ENCODE measurements at regions not wholly inside any gene's neighbourhood (a gene's known extent, or its start where the extent isn't known, plus 50 kb on each side); places are given as distances from the start of the nearest gene placed in this dataset.
A peak's percentile ranks its signal among the peaks of the same experiment; 100 is the strongest.

DNA sequence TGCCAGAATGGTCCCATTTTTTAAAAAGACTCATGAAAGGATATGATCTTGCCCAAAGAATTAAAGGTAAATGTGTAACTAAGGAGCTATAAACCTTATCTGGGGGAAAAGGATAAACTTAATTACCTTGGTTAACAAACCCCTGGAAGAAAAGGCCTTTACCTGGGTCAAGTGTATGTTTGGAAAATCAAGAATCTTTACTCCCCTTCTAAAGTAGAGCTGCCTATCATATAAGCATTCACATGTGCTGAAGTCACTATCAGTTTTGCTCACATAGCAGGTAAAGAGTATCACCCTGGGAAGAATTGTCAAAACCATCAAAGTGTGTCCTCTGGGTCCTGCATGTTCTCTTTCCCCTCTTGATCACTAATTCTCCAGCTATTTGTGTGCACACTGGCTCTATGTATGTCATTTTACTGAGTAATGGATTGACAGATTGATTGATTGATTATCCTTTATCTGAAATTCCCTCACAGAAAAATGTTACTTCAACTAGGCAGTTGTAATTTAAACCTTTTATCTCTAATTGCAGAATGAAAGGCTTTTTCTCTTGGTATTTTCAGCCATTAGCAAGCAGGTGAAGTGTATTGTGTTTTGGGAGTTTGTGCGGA, 199.4 kb downstream of the NOL4 start:
- TF ChIP-seq, protein P1, sequence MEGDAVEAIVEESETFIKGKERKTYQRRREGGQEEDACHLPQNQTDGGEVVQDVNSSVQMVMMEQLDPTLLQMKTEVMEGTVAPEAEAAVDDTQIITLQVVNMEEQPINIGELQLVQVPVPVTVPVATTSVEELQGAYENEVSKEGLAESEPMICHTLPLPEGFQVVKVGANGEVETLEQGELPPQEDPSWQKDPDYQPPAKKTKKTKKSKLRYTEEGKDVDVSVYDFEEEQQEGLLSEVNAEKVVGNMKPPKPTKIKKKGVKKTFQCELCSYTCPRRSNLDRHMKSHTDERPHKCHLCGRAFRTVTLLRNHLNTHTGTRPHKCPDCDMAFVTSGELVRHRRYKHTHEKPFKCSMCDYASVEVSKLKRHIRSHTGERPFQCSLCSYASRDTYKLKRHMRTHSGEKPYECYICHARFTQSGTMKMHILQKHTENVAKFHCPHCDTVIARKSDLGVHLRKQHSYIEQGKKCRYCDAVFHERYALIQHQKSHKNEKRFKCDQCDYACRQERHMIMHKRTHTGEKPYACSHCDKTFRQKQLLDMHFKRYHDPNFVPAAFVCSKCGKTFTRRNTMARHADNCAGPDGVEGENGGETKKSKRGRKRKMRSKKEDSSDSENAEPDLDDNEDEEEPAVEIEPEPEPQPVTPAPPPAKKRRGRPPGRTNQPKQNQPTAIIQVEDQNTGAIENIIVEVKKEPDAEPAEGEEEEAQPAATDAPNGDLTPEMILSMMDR (IDR thresholded peaks at IDR 0.05), result no peak
- Histone ChIP-seq H3K27ac (no peak overlapping the region), H3K36me3 (no peaks in the 10 kb centered on the region), H3K9me3 (no peaks in the 10 kb centered on the region), H3K4me1 (no peaks in the 10 kb centered on the region), H3K4me3 (no peak overlapping the region), H3K27me3 (no peaks in the 10 kb centered on the region)
- FAIRE-seq (no peak), DNase-seq (no peak), ATAC-seq (no peak)
- intact Hi-C loops (cut with DNase I), result no loop called here
- 83 to 94% methylated on average over 1 of the region's 1 CpG for WGBS, 2 donors

DNA sequence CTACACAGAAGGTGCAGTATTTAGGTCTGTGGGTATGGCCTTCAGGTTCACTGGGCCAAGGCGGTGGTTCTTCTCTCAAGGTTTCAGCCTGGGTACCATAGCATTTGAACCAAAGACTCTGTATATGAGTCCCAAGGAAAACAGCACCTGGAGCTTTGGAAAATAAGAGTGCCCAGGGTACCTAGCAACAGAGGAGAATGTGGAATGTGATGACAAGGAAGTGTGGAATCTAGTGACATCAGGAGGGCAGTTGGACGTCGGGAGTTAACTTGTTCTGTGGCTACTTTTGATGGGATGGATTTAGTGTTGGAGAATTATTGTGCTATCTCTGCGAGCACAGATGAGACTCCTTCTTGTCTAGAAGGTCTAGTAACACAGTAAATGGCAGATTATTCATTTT, 201.2 kb downstream of the NOL4 start:
- no peaks in the 10 kb centered on the region for H3K36me3 ChIP-seq
- 62 to 65% methylated on average over 4 of the region's 4 CpGs for WGBS, 2 donors
- intact Hi-C loops (cut with DNase I), result no loop called here
- no peak for ATAC-seq
- TF ChIP-seq, protein P1 (IDR thresholded peaks at IDR 0.05), result no peak
- no peak for DNase-seq
- no peak for FAIRE-seq
- H3K4me1 ChIP-seq, result no peaks in the 10 kb centered on the region
- no peak overlapping the region for H3K4me3 ChIP-seq
- no peaks in the 10 kb centered on the region for H3K9me3 ChIP-seq
- H3K27me3 ChIP-seq, result no peaks in the 10 kb centered on the region
- H3K27ac ChIP-seq, result no peak overlapping the region

- no peaks in the 10 kb centered on the region for H3K9me3 ChIP-seq
- H3K4me1 ChIP-seq, result no peaks in the 10 kb centered on the region
- TF ChIP-seq, protein P1 (IDR thresholded peaks at IDR 0.05), result no peak
- FAIRE-seq (peak; percentile 41), ATAC-seq (no peak), DNase-seq (no peak)
- no peak overlapping the region for H3K4me3 ChIP-seq
- H3K27me3 ChIP-seq, result no peaks in the 10 kb centered on the region
- intact Hi-C loops (cut with DNase I), result no loop called here
- no peaks in the 10 kb centered on the region for H3K36me3 ChIP-seq
- WGBS, 2 donors, result 83 to 90% methylated on average over 1 of the region's 1 CpG
- no peak overlapping the region for H3K27ac ChIP-seq
These were observed 206.4 kb downstream of the NOL4 start for GRCh38 chr18:34018336-34018735.

- H3K36me3 ChIP-seq, result no peaks in the 10 kb centered on the region
- intact Hi-C loops (cut with DNase I), result no loop called here
- DNase-seq, result no peak
- H3K4me1 ChIP-seq, result no peaks in the 10 kb centered on the region
- no peak for ATAC-seq
- no peak for FAIRE-seq
- no peak overlapping the region for H3K27ac ChIP-seq
- no peaks in the 10 kb centered on the region for H3K9me3 ChIP-seq
- WGBS, 2 donors, result 12 to 14% methylated on average over 1 of the region's 1 CpG
- H3K27me3 ChIP-seq, result no peaks in the 10 kb centered on the region
- TF ChIP-seq, protein P1 (IDR thresholded peaks at IDR 0.05), result no peak
- no peak overlapping the region for H3K4me3 ChIP-seq
These were observed 221.0 kb downstream of the NOL4 start for GRCh38 chr18:34003687-34004086.

DNA sequence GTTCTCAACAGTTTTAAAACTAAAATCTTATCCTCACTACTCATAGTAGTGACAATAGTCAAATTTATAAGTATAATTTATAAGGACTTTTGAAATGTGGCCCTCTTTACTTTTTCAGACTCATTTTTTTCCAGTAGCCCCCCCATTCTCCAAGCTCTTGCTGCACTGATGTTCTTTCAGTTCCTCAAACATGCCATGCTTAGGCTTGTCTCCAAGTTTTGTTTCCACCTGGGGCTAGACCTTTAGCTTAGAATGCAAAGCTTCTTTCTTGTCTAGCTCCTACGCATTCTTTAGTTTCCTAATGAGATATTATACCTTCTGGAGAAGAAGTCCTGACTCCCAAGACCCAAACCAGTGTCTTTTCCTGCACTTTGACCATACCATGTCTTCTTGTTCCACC, 222.6 kb downstream of the NOL4 start:
- Histone ChIP-seq H3K4me1 (no peaks in the 10 kb centered on the region), H3K27ac (no peak overlapping the region), H3K27me3 (no peaks in the 10 kb centered on the region), H3K4me3 (no peak overlapping the region), H3K36me3 (no peaks in the 10 kb centered on the region), H3K9me3 (no peaks in the 10 kb centered on the region)
- no peak for FAIRE-seq
- no peak for DNase-seq
- WGBS, 2 donors, result 76 to 89% methylated on average over 1 of the region's 1 CpG
- intact Hi-C loops (cut with DNase I), result no loop called here
- TF ChIP-seq, protein P1 (IDR thresholded peaks at IDR 0.05), result no peak
- ATAC-seq, result no peak

Measured in pancreas (tissue), 10 donors.